Ascending aorta (tissue), 2 donors: ENCODE measurements at regions not wholly inside any gene's neighbourhood (a gene's known extent, or its start where the extent isn't known, plus 50 kb on each side); places are given as distances from the start of the nearest gene placed in this dataset.

Experiments
- DNase-seq, 2 donors: peaks; one replicate each; pipeline ENCODE4 v3.0.0-alpha.2; 2019; ENCODE audit warnings: low spot score in 2 of 2
- H3K27ac ChIP-seq, 2 donors: fragments of 200-600 bp; sonication (generic); one replicate each; pipeline ENCODE4 v1.5.1; 2016 to 2017; ENCODE audit warnings: mild to moderate bottlenecking in 1 of 2
- H3K27me3 ChIP-seq: fragments of 200-600 bp; sonication (generic); one replicate; pipeline ENCODE4 v1.5.1; 2017
- H3K36me3 ChIP-seq, 2 donors: fragments of 200-600 bp; sonication (generic); one replicate each; pipeline ENCODE4 v1.5.1; 2016
- H3K4me1 ChIP-seq, 2 donors: fragments of 200-600 bp; sonication (generic); one replicate each; pipeline ENCODE4 v1.5.1; 2016 to 2017; ENCODE audit warnings: mild to moderate bottlenecking in 1 of 2
- H3K4me3 ChIP-seq, 2 donors: fragments of 200-600 bp; sonication (generic); one replicate each; pipeline ENCODE4 v1.5.1; 2016 to 2017; ENCODE audit warnings: mild to moderate bottlenecking in 1 of 2
- H3K9me3 ChIP-seq, 2 donors: fragments of 200-600 bp; sonication (generic); one replicate each; pipeline ENCODE4 v1.5.1; 2016
- CTCF ChIP-seq, 3 experiments: fragments of 200-600 bp in 2 of 3; fragments of 450-650 bp in 1 of 3; sonication (generic) in 2 of 3; IDR thresholded peaks; one replicate each; pipeline ENCODE4 v1.5.1; 2016 to 2019; ENCODE audit warnings: antibody characterized with exemption in 3 of 3, mild to moderate bottlenecking in 1 of 3, moderate library complexity in 1 of 3
- intact Hi-C: fragments of 100-400 bp; cut with DNase I; formaldehyde crosslinking; loops from one replicate; pipeline ENCODE4 v1.15.1; 2023

- Histone ChIP-seq H3K9me3 (no peaks in the 10 kb centered on the region), H3K27me3 (no peaks in the 10 kb centered on the region), H3K4me1 (no peaks in the 10 kb centered on the region), H3K4me3 (no peak overlapping the region), H3K27ac (no peak overlapping the region), H3K36me3 (no peaks in the 10 kb centered on the region)
- intact Hi-C loops = no loop called here
- DNase-seq = no peak
- no peak for TF ChIP-seq CTCF (IDR thresholded peaks at IDR 0.05)
Measured at GRCh38 chr14:41201696-41202095, 405.0 kb upstream of the LRFN5 start.

GRCh38 chr14:41187868-41188267 lies 418.8 kb upstream of the LRFN5 start:
- no peak for DNase-seq
- intact Hi-C loops = no loop called here
- no peaks in the 10 kb centered on the region for H3K27me3 ChIP-seq
- TF ChIP-seq CTCF (IDR thresholded peaks at IDR 0.05) = no peak
- H3K36me3 ChIP-seq = no peaks in the 10 kb centered on the region
- H3K27ac ChIP-seq = no peak overlapping the region
- no peaks in the 10 kb centered on the region for H3K9me3 ChIP-seq
- H3K4me3 ChIP-seq = no peak overlapping the region
- H3K4me1 ChIP-seq = no peaks in the 10 kb centered on the region

DNA sequence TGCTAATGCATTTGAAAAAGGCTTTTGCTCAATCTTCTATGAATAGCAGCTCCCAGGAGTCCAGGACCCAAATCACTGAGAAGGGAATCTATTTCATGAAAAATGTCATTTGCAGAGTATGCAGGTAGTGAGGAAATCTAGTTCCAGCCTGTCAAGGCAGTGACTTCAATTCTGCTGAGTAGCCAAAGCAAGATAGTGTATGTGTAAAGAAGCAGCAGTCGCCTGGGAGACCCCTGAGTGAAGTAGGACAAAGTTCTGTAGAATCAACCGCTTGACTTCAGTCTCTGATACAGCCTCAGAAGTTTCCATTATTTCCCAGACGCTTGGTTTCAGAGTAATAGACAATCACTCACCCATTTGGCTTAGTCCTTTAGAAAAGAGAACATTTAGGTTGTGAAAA lies 435.6 kb upstream of the LRFN5 start:
- TF ChIP-seq CTCF (IDR thresholded peaks at IDR 0.05) = no peak
- Histone ChIP-seq H3K36me3 (no peaks in the 10 kb centered on the region), H3K27ac (no peak overlapping the region), H3K4me3 (no peak overlapping the region), H3K9me3 (no peaks in the 10 kb centered on the region), H3K27me3 (no peaks in the 10 kb centered on the region), H3K4me1 (no peaks in the 10 kb centered on the region)
- intact Hi-C loops = no loop called here
- no peak for DNase-seq

DNA sequence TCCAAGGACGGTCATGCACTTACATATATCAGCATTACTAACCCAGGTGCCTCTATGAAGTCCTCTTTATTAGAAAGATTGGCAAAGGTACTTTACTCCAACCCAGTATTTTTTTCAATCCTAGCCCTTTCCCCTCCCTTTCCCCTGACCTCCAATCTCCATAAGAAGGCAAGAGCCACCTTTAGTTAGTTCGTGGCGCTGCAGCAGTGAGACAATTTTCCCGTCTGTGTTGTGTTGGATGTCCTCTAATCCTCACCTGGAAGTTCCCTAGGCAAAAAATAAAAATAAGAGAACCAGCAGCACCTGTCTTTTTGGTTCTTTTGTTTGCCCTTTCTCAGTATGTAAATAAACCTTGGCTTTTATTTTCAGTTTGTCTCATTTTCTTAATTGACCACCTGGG lies 439.6 kb upstream of the LRFN5 start:
- intact Hi-C loops = no loop called here
- Histone ChIP-seq H3K4me1 (no peaks in the 10 kb centered on the region), H3K27me3 (no peaks in the 10 kb centered on the region), H3K36me3 (no peaks in the 10 kb centered on the region), H3K4me3 (no peak overlapping the region), H3K9me3 (no peaks in the 10 kb centered on the region), H3K27ac (no peak overlapping the region)
- DNase-seq = no peak
- no peak for TF ChIP-seq CTCF (IDR thresholded peaks at IDR 0.05)

DNA sequence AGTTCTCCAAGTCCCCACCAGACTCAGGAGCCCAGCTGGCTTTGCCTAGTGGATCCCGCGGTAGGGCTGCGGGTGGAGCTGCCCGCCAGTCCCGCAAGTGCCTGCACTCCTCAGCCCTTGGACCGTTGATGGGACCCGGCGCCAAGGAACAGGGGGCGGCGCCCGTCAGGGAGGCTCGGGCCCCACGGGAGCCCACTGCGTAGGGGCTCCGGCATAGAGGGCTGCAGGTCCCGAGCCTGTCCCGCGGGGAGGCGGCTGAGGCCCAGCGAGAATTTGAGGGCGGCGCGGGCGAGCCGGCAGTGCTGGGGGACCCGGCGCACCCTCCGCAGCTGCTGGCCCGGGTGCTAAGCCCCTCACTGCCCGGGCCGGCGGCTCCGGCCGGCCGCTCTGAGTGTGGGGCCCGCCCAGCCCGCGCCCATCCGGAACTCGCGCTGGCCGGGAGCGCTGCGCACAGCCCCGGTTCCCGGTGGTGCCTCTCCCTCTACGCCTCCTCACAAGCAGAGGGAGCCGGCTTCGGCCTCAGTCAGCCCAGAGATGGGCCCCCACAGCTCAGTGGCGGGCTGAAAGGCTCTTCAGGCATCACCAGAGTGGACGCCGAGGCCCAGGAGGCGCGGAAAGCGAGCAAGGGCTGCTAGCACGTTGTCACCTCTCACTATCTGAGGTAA lies 452.4 kb upstream of the LRFN5 start:
- TF ChIP-seq CTCF (IDR thresholded peaks at IDR 0.05) = no peak
- Histone ChIP-seq H3K4me1 (no peaks in the 10 kb centered on the region), H3K27me3 (no peaks in the 10 kb centered on the region), H3K4me3 (no peak overlapping the region), H3K9me3 (no peaks in the 10 kb centered on the region), H3K36me3 (no peaks in the 10 kb centered on the region), H3K27ac (no peak overlapping the region)
- intact Hi-C loops = no loop called here
- no peak for DNase-seq

GRCh38 chr14:41146391-41146790 lies 460.3 kb upstream of the LRFN5 start:
- H3K9me3 ChIP-seq = no peaks in the 10 kb centered on the region
- no peak overlapping the region for H3K4me3 ChIP-seq
- no peak for TF ChIP-seq CTCF (IDR thresholded peaks at IDR 0.05)
- no peak for DNase-seq
- no peaks in the 10 kb centered on the region for H3K36me3 ChIP-seq
- intact Hi-C loops = no loop called here
- no peaks in the 10 kb centered on the region for H3K27me3 ChIP-seq
- H3K27ac ChIP-seq = no peak overlapping the region
- no peaks in the 10 kb centered on the region for H3K4me1 ChIP-seq
